HG02571 (cell line): ENCODE measurements at regions not wholly inside any gene's neighbourhood (a gene's known extent, or its start where the extent isn't known, plus 50 kb on each side); places are given as distances from the start of the nearest gene placed in this dataset.
"Not testable (repeated sequence)": the region's sequence is repeated elsewhere in the genome, so short reads cannot be mapped to it uniquely, and the experiment has no call there.

ENCODE experiments used
- ATAC-seq: cut with Tn5 transposase; IDR thresholded peaks from one replicate; pipeline ENCODE4 v1.9.1; 2021; ENCODE audit warnings: mild to moderate bottlenecking, moderate library complexity; ENCODE audit not compliant: unreplicated experiment

DNA sequence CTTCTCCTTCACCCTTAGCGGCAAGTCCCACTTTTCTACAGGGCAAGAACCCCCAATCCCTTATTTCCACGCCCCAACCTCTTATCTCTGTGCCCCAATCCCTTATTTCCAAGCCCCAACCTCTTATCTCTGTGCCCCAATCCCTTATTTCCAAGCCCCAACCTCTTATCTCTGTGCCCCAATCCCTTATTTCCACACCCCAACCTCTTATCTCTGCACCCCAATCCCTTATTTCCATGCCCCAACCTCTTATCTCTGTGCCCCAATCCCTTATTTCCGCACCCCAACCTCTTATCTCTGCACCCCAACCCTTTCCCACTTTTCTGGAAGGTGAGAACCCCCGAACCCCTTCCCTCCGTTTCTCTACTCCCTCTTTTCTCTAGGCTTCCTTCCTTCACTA lies 116.1 kb upstream of the GJE1 start:
- not testable (repeated sequence) for ATAC-seq

GRCh38 chr6:142015463-142015862 lies 117.3 kb upstream of the GJE1 start:
- ATAC-seq: not testable (repeated sequence)

- no peak for ATAC-seq
Measured at GRCh38 chr6:142015011-142015410, 117.7 kb upstream of the GJE1 start.

DNA sequence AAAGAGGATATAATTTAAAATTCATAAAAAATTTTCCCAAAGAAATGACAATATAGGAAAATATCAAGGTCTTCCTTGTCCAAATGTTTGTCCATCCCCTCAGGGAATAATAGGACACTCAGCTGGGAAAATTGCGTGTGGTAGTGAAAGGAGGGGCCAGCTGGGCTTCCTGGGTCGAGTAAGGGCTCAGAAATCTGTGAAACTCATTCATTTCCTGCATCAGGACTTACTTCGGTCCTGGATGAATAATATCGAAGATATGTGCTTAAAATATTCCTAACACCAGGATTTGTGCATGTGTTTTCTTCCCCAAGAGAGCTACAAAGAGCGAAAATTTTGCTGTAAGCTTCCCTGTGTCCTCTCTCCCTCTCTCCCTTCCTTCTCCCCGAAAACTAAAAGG lies 118.2 kb upstream of the GJE1 start:
- ATAC-seq: no peak

DNA sequence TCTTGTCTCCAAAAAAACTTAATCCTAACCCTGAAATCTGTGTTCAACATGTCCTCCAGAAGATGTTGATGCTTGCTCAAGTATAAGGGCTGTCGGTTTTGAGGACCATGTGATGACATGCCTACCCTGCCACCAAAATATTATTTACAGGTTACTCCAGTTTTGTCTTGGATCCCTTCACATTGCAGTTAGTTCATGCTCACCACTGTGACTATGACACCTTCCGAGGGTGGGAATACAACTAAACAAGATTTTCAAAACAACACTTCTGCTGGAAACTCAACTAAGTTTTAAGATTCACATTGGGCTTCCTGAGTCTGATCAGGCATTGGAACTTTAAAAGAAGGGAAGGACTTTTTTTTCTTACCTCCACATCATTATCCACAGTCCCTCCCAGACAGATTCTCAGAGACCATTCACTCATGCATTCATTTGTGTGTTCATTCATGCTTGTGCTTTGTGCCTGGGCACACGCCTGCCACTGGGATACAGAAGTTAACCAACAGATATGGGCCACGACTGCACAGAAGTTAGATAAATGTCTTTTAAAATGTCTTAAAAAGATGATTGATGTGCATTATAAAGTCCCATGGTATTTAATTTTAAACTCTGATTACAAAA lies 118.7 kb upstream of the GJE1 start:
- no peak for ATAC-seq

DNA sequence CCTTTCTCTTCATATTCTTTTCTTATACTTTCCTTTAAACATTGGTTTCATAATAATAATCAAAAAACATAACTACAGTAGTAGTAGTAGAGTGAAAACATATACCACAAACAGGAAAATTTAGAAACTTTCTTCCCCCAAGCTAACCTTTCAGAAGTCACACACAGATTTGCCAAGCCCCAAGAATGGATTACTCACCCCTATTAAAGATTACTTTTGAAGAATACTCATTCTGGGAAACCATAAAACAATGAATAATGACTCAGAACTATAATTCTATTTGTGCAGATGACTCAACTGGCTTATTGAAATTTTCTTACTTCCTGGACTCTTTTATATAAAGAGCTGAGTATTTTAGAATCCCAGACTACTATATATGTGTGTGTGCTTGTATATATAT lies 119.4 kb upstream of the GJE1 start:
- ATAC-seq: peak; percentile 84

DNA sequence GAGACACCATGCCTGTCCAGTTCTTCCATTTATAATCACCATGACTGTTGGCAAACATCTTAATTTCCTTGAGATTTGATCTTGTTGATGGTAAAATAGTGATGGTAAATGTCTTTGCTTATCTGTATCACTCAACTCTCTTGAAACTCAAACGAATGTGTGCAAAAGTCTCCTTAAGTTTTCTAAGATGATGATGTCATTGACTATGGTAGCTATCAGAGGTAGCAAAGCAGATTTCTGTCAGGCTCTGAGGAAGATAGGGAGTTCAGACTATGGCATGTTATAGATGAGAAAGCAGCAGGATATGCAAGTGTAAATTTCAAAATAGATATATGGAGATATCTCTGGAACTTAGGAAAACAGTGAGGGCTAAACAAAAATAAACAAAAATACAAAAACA lies 121.0 kb upstream of the GJE1 start:
- ATAC-seq: no peak

GRCh38 chr6:142011156-142011555 lies 121.6 kb upstream of the GJE1 start:
- ATAC-seq: no peak

GRCh38 chr6:142009647-142010046 lies 123.1 kb upstream of the GJE1 start:
- ATAC-seq: no peak

GRCh38 chr6:142008781-142009180 lies 123.9 kb upstream of the GJE1 start:
- no peak for ATAC-seq

- no peak for ATAC-seq
Measured at GRCh38 chr6:142008016-142008735, 124.5 kb upstream of the GJE1 start.

- no peak for ATAC-seq
Measured at GRCh38 chr6:142005021-142005420, 127.7 kb upstream of the GJE1 start.

GRCh38 chr6:142002825-142003405 lies 129.8 kb upstream of the GJE1 start:
- no peak for ATAC-seq

GRCh38 chr6:141996823-141997222 lies 135.9 kb upstream of the GJE1 start:
- no peak for ATAC-seq

- no peak for ATAC-seq
Measured at GRCh38 chr6:141992109-141992508, 140.6 kb upstream of the GJE1 start.

GRCh38 chr6:141990840-141991239 lies 141.9 kb upstream of the GJE1 start:
- no peak for ATAC-seq

- ATAC-seq: no peak
Measured at GRCh38 chr6:141989706-141989959, 143.1 kb upstream of the GJE1 start.

DNA sequence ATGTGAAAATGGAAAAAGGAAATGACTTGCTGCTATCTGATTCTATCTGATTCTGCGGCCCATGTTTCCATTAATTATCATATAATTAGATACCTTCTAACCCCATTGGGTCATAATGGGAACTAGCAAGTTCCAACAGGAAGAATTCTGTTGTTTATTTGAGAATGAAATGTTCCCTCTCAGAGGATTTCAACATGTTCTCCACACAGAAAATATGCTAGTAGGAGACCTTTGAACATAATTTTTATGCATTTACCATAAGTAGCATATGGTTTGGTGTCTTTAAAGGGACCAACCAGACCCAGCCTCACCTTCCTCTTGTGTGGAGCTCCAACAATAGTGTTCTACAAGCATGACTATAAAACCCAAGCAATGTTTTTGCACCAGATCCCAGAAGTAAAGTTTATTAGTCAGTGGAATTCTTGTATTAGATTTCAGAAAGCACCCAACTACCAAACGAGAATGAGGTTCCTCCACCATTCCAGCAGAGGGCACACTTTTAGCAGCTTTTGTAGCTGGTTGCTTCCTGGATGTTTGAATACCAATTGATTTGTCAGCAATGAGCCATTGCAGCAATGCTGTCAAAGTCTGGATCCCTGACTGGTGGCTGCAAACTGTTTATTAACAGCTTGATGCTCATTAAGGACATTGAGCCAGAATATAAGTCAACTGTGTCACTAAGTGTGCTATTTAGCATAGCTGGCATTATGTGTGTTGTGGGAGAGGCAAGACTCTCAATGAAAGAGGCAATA lies 143.6 kb upstream of the GJE1 start:
- peak; percentile 58 for ATAC-seq

DNA sequence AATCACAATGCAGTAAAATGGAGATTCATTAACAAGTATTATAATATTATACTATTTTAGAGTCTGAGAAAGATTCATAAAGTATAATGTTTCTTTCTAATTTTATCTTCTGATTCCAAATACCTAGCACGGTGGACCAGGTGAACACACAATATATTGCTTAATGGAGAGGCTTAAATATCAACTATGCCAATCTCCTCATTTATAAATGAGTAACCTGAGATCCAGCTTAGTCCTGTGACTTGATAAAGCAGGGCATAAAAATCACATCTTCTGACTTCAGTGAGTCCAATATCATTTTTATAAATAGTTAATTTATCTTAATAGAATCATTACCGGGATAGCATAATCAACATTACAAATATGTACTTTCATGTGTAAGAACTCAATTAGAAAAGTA lies 144.4 kb upstream of the GJE1 start:
- no peak for ATAC-seq

- no peak for ATAC-seq
Measured at GRCh38 chr6:141986457-141986856, 146.3 kb upstream of the GJE1 start.

- ATAC-seq: no peak
Measured at GRCh38 chr6:141981190-141981589, 151.5 kb upstream of the GJE1 start.

DNA sequence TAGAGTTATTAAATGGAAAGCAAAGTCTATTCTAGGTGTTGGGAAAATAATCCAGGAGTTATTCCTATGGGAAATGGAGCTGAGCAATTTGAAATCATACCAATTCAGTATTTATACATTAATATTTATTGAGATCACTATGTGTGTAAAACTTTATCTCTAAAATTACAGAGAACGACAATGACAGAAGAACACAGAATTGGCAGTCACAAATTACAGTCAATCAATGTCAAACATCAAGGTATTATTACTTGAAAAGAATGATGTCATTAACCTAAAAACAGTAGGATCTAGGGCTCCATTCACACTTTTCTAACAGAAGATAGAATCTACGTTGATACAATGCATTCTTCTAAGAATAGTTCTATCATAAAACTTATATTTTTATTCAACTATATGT lies 154.9 kb upstream of the GJE1 start:
- ATAC-seq: no peak
